ENCODE measurements at regions not wholly inside any gene's neighbourhood (a gene's known extent, or its start where the extent isn't known, plus 50 kb on each side); places are given as distances from the start of the nearest gene placed in this dataset.

DNA sequence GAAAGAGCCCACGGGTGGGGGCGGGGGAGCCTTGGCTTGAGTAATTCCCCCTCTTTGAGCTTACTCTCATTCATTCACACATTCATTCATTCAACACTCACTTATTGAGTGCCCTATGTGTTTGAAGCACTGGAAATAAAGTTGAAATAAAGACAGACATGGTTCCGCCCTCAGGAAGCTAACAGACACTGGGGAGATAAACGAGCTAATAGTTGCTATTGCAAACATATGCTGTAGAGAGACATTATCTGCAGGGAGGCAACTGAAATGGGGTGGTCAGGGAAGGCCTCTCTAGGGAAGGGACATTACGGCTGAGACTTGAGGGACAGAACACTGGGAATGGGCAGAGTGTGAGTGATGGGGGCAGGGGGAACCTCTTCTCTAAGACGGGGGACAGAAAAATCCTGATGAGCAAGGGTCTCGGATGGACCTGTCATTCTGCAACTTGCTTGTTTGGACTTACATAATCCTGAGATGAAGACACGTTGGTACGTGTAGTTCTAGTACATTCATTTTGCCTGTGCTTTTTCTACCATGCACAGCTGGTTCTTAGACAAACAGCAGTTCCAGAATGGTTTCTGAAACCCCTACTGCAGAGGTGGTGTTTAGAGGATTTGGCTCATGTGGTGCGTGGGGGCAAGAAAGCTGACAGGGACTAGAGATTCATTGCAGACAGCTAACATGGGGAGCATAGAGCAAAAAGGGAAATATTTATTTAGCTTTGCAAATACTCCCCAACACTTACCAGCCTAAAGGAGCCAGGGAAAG is 71.1 kb upstream of the BLCAP start:
- no peak for ATAC-seq

DNA sequence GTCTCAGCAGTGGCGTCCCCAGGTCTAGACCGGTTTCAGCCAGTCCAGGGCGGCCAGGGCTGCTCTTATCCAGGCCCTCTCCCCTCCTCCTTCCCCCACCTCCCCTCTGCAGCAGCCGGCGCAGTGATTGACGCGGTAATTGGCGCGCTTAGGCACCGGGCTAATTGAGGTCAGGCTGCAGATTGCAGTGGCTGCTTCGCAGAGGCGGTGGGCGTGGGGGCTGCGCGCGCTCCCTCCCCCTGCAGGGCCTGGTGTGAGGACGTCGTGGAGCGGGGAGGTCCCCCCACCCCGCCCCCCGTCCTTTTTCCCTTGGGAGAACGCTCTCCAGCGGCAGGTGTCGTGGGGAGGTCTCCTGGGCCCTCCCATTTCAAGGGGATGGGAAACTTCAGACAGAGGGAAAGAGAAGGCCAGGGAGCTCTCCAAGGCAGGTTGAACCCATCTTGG is 70.4 kb upstream of the BLCAP start:
- no peak for DNase-seq
- intact Hi-C loops (cut with DNase I, micrococcal nuclease) = no loop called here
- TF ChIP-seq, protein P1, sequence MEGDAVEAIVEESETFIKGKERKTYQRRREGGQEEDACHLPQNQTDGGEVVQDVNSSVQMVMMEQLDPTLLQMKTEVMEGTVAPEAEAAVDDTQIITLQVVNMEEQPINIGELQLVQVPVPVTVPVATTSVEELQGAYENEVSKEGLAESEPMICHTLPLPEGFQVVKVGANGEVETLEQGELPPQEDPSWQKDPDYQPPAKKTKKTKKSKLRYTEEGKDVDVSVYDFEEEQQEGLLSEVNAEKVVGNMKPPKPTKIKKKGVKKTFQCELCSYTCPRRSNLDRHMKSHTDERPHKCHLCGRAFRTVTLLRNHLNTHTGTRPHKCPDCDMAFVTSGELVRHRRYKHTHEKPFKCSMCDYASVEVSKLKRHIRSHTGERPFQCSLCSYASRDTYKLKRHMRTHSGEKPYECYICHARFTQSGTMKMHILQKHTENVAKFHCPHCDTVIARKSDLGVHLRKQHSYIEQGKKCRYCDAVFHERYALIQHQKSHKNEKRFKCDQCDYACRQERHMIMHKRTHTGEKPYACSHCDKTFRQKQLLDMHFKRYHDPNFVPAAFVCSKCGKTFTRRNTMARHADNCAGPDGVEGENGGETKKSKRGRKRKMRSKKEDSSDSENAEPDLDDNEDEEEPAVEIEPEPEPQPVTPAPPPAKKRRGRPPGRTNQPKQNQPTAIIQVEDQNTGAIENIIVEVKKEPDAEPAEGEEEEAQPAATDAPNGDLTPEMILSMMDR (IDR thresholded peaks at IDR 0.05) = no peak
- Histone ChIP-seq H3K36me3 (ENCODE audit: low read depth) (no peaks in the 10 kb centered on the region), H3K9me3 (no peaks in the 10 kb centered on the region), H3K4me1 (ENCODE audit: low read depth) (no peaks in the 10 kb centered on the region), H3K4me3 (no peak overlapping the region)
- no peak for ATAC-seq

More for the DNA sequence above, 71.1 kb upstream of the BLCAP start:
- TF ChIP-seq, protein P1 (IDR thresholded peaks at IDR 0.05) = no peak
- Histone ChIP-seq H3K36me3 (ENCODE audit: low read depth) (no peaks in the 10 kb centered on the region), H3K9me3 (no peaks in the 10 kb centered on the region), H3K4me3 (no peak overlapping the region), H3K4me1 (ENCODE audit: low read depth) (no peaks in the 10 kb centered on the region)
- DNase-seq = no peak
- intact Hi-C loops (cut with DNase I, micrococcal nuclease) = no loop called here

DNA sequence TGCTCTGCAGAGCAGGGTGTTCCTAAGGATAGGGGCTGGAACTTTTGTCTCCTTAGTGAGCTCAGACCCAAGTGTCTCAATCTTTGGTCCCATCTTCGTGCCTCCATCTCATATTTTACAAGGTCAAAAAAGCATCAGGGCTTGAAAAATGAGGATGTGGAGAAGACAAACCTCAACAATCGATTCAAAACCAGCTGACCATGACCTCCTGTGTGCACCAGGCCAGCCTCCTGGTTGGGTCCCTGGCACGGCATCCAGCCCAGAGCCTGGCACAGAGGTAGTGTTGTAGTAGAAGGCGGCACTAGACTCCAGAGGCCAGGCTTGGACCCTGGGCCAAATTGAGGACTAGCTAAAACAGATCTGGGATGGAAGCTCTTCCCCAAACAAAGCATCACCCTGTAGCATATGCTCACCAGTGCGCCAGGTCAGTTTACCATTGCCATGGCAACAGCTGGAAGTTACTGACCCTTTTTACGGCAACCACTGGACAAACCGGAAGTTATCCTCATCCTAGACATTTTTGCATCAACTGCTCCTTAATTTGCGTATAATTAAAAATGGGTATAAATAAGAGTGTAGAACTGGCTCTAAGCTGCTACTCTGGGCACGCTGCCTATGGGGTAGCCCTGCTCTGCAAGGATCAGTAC is 69.3 kb upstream of the BLCAP start:
- intact Hi-C loops (cut with DNase I, micrococcal nuclease) = no loop called here
- Histone ChIP-seq H3K36me3 (ENCODE audit: low read depth) (no peaks in the 10 kb centered on the region), H3K4me1 (ENCODE audit: low read depth) (no peaks in the 10 kb centered on the region), H3K9me3 (no peaks in the 10 kb centered on the region), H3K4me3 (no peak overlapping the region)
- TF ChIP-seq, protein P1 (IDR thresholded peaks at IDR 0.05) = no peak
- DNase-seq (no peak), ATAC-seq (no peak)

DNA sequence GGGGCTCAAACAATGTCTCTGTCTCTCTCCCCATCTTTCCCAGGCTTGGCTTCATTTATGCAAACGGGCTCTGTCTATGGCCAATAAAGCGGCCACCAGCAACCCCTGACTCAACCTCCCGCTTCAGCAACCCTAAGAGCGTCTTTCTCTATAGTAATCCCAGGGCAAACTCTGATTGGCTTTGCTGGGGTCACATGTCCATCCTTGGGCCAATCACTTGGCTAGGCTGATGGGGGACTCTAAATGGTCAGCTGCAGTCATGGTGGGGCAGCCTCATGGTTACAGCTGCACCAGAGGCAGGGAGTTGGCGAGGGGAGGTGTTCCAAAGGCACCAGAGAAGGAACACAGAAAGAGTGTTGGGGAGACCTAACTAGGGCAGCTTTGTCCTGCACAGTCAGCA is 68.5 kb upstream of the BLCAP start:
- Histone ChIP-seq H3K4me1 (ENCODE audit: low read depth) (no peaks in the 10 kb centered on the region), H3K9me3 (no peaks in the 10 kb centered on the region), H3K36me3 (ENCODE audit: low read depth) (no peaks in the 10 kb centered on the region), H3K4me3 (no peak overlapping the region)
- DNase-seq (no peak), ATAC-seq (no peak)
- TF ChIP-seq, protein P1 (IDR thresholded peaks at IDR 0.05) = no peak
- intact Hi-C loops (cut with DNase I, micrococcal nuclease) = no loop called here

DNA sequence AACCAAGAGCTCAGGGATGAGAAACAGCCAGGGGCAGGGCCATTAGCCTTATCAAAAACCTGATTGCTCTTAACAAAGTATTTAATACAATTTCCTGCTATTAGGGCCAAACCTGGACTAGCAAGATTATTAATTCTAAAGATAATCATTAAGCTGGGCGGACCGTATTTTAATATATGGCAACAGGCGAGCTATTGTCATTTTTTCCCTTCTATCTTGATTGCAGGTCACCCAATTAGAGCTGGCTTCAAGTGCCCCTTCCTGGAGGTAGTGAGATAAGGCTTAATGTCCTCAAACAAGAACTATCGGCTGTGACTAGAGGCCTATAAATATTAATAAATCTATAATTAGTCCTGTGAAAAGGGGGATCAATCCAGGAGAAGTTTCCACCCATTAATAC is 66.0 kb upstream of the BLCAP start:
- TF ChIP-seq, protein P1 (IDR thresholded peaks at IDR 0.05) = no peak
- H3K4me1 ChIP-seq (ENCODE audit: low read depth) = no peaks in the 10 kb centered on the region
- intact Hi-C loops (cut with DNase I, micrococcal nuclease) = no loop called here
- H3K9me3 ChIP-seq = no peaks in the 10 kb centered on the region
- ATAC-seq (no peak), DNase-seq (no peak)
- H3K36me3 ChIP-seq (ENCODE audit: low read depth) = no peaks in the 10 kb centered on the region
- H3K4me3 ChIP-seq = no peak overlapping the region

All from mucosa of descending colon (tissue), 3 donors.